ENCODE measurements at regions not wholly inside any gene's neighbourhood (a gene's known extent, or its start where the extent isn't known, plus 50 kb on each side); places are given as distances from the start of the nearest gene placed in this dataset.

DNA sequence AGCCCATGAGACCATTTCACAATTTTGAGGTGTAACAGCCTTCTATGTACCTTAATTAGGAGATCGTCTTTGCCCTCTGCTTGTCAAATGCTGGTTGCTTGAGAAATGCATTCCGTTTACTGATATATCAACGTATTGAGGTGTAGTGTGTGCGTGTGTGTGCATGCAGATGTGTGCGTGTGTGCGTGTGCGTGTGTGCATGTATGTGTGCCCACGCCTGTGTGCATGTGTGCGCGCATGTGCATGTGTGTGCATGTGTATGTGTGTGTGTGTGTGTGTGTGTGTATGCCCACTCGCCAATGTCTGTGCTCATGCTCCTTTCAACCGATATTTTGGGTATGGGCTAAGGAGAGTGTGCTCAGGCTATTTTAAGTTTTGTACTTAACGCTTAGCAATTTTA lies 81.5 kb upstream of the ZFHX3 start:
- no peaks in the 10 kb centered on the region for H4K20me1 ChIP-seq (ENCODE audit: low read length)
- no peak for TF ChIP-seq EZH2phosphoT487 (IDR thresholded peaks at IDR 0.05; ENCODE audit: borderline replicate concordance, low read length)
- TF ChIP-seq, protein P1, sequence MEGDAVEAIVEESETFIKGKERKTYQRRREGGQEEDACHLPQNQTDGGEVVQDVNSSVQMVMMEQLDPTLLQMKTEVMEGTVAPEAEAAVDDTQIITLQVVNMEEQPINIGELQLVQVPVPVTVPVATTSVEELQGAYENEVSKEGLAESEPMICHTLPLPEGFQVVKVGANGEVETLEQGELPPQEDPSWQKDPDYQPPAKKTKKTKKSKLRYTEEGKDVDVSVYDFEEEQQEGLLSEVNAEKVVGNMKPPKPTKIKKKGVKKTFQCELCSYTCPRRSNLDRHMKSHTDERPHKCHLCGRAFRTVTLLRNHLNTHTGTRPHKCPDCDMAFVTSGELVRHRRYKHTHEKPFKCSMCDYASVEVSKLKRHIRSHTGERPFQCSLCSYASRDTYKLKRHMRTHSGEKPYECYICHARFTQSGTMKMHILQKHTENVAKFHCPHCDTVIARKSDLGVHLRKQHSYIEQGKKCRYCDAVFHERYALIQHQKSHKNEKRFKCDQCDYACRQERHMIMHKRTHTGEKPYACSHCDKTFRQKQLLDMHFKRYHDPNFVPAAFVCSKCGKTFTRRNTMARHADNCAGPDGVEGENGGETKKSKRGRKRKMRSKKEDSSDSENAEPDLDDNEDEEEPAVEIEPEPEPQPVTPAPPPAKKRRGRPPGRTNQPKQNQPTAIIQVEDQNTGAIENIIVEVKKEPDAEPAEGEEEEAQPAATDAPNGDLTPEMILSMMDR (conservative IDR thresholded peaks at IDR 0.05; ENCODE audit: low read depth, low read length), result no peak
- no peak for TF ChIP-seq EZH2 (IDR thresholded peaks at IDR 0.05; ENCODE audit: low read length, unreplicated experiment)
- intact Hi-C loops (cut with micrococcal nuclease), result no loop called here
- ChIA-PET CTCF (no interaction called here), POLR2A (ENCODE audit: unreplicated experiment) (no interaction called here)
- no TSS peak for BruUV-seq (replicated peaks)
- H3K4me2 ChIP-seq (ENCODE audit: low read length), result no peak overlapping the region
- no peaks in the 10 kb centered on the region for H3K4me1 ChIP-seq (ENCODE audit: insufficient read depth, low read length)
- no peaks in the 10 kb centered on the region for H3K9me2 ChIP-seq (replicated peaks; ENCODE audit: low read length)
- H3K9ac ChIP-seq (ENCODE audit: low read length), result no peak overlapping the region
- no peaks in the 10 kb centered on the region for H3F3A ChIP-seq (ENCODE audit: low read length, unreplicated experiment)
- H3K79me2 ChIP-seq (ENCODE audit: low read length), result no peaks in the 10 kb centered on the region
- H2AFZ ChIP-seq (ENCODE audit: low read length), result no peak overlapping the region
- no peaks in the 10 kb centered on the region for H3K9me3 ChIP-seq (ENCODE audit: low read length)
- H3K27me3 ChIP-seq (ENCODE audit: low read length), result no peaks in the 10 kb centered on the region
- no peak overlapping the region for H3K27ac ChIP-seq (ENCODE audit: low read length)
- DNase-seq (no peak), ATAC-seq (no peak)
- no peaks in the 10 kb centered on the region for H3K36me3 ChIP-seq (ENCODE audit: low read depth, low read length)
- no peak overlapping the region for H3K4me3 ChIP-seq (ENCODE audit: low read length)

DNA sequence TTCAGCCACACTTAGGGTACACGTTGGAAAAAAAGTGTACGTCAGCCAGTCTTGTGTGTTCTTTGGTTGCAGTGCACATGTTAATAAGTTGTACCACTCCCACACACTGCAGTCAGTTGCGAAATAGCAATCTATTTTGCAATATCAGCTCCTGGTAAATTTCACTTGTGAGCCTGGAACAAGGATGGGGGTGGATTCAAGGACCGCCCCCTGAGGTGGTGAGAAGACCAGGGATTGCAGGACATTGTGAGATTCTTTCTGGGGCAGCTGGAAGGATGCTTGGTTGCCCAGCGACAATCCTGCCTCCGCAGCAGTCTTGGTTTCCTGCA lies 78.6 kb upstream of the ZFHX3 start:
- no peaks in the 10 kb centered on the region for H3K27me3 ChIP-seq (ENCODE audit: low read length)
- no peak overlapping the region for H3K4me3 ChIP-seq (ENCODE audit: low read length)
- H3K79me2 ChIP-seq (ENCODE audit: low read length), result no peaks in the 10 kb centered on the region
- ChIA-PET CTCF (no interaction called here), POLR2A (ENCODE audit: unreplicated experiment) (no interaction called here)
- H3K9me3 ChIP-seq (ENCODE audit: low read length), result no peaks in the 10 kb centered on the region
- H2AFZ ChIP-seq (ENCODE audit: low read length), result no peak overlapping the region
- BruUV-seq (replicated peaks), result no TSS peak
- ATAC-seq (no peak), DNase-seq (no peak)
- H3K9ac ChIP-seq (ENCODE audit: low read length), result no peak overlapping the region
- H3K36me3 ChIP-seq (ENCODE audit: low read depth, low read length), result no peaks in the 10 kb centered on the region
- TF ChIP-seq EZH2 (IDR thresholded peaks at IDR 0.05; ENCODE audit: low read length, unreplicated experiment), result no peak
- TF ChIP-seq EZH2phosphoT487 (IDR thresholded peaks at IDR 0.05; ENCODE audit: borderline replicate concordance, low read length), result no peak
- TF ChIP-seq, protein P1 (conservative IDR thresholded peaks at IDR 0.05; ENCODE audit: low read depth, low read length), result no peak
- intact Hi-C loops (cut with micrococcal nuclease), result no loop called here
- no peaks in the 10 kb centered on the region for H3K9me2 ChIP-seq (replicated peaks; ENCODE audit: low read length)
- H3K27ac ChIP-seq (ENCODE audit: low read length), result no peak overlapping the region
- H3F3A ChIP-seq (ENCODE audit: low read length, unreplicated experiment), result no peaks in the 10 kb centered on the region
- H3K4me2 ChIP-seq (ENCODE audit: low read length), result no peak overlapping the region
- H3K4me1 ChIP-seq (ENCODE audit: insufficient read depth, low read length), result no peaks in the 10 kb centered on the region
- no peaks in the 10 kb centered on the region for H4K20me1 ChIP-seq (ENCODE audit: low read length)

DNA sequence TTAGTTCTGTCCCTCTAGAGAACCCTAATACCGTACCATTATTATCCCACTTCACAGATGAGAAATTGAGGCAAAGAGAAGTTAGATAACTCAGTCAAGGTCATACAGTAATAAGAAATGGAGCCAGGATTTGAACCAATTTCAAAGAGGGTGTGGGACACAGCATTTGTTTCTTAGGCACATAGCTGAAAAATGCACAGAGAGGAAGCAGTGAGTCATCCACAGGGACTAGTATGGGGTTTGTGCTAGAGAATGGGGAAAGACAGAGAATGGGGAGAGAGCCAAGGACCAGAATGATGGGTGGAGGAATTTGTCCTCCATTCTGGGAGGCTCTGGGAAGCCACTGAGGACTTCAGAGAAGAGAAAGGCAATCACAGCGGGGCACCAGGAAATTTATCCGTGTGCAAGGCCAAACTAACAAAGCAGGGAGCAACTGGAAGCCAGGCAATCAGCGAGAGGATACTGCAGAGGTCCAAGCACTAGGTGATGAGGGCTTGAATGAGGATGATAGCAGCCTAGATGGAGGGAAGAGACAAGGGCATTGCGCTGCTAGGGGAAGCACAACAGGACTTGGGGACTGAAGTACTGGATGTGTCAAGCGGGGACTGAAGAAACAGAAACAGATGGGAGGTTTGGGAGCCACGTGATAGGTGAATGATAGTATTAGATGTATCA lies 78.1 kb upstream of the ZFHX3 start:
- no peak overlapping the region for H2AFZ ChIP-seq (ENCODE audit: low read length)

More for the DNA sequence above, 78.1 kb upstream of the ZFHX3 start:
- Histone ChIP-seq H3K79me2 (ENCODE audit: low read length) (no peaks in the 10 kb centered on the region), H3K4me2 (ENCODE audit: low read length) (no peak overlapping the region), H3K27me3 (ENCODE audit: low read length) (no peaks in the 10 kb centered on the region), H3K27ac (ENCODE audit: low read length) (no peak overlapping the region), H3K4me1 (ENCODE audit: insufficient read depth, low read length) (no peaks in the 10 kb centered on the region), H4K20me1 (ENCODE audit: low read length) (no peaks in the 10 kb centered on the region), H3K9ac (ENCODE audit: low read length) (no peak overlapping the region), H3K4me3 (ENCODE audit: low read length) (no peak overlapping the region), H3K36me3 (ENCODE audit: low read depth, low read length) (no peaks in the 10 kb centered on the region), H3K9me2 (replicated peaks; ENCODE audit: low read length) (no peaks in the 10 kb centered on the region), H3K9me3 (ENCODE audit: low read length) (no peaks in the 10 kb centered on the region), H3F3A (ENCODE audit: low read length, unreplicated experiment) (no peaks in the 10 kb centered on the region)
- intact Hi-C loops (cut with micrococcal nuclease), result no loop called here
- POLR2A ChIA-PET (ENCODE audit: unreplicated experiment), result no interaction called here
- TF ChIP-seq, protein P1 (conservative IDR thresholded peaks at IDR 0.05; ENCODE audit: low read depth, low read length), result no peak
- no peak for TF ChIP-seq EZH2phosphoT487 (IDR thresholded peaks at IDR 0.05; ENCODE audit: borderline replicate concordance, low read length)
- TF ChIP-seq EZH2 (IDR thresholded peaks at IDR 0.05; ENCODE audit: low read length, unreplicated experiment), result no peak
- CTCF ChIA-PET, result no interaction called here
- ATAC-seq, result no peak; the same call in 1 of the 2 replicates
- BruUV-seq (replicated peaks), result no TSS peak
- peak; percentile 13 for DNase-seq

Measured in PC-3 (cell line).